Neural cell (in vitro differentiated cells): ENCODE measurements at regions not wholly inside any gene's neighbourhood (a gene's known extent, or its start where the extent isn't known, plus 50 kb on each side); places are given as distances from the start of the nearest gene placed in this dataset.

Experiments used
- EP300 ChIP-seq: fragments of 450-650 bp; conservative IDR thresholded peaks from 2 replicates; pipeline ENCODE4 v1.6.1; 2014; ENCODE audit warnings: antibody characterized with exemption, mild to moderate bottlenecking, moderate library complexity; ENCODE audit not compliant: poor library complexity, severe bottlenecking
- EZH2 ChIP-seq: fragments of 200-600, 300-800 bp; shearing (Covaris generic), sonication (generic); IDR thresholded peaks from 2 replicates; pipeline ENCODE4 v1.6.1; 2014; ENCODE audit warnings: antibody characterized with exemption, low read length, borderline replicate concordance, mild to moderate bottlenecking; ENCODE audit not compliant: insufficient read depth, poor library complexity, severe bottlenecking
- MXI1 ChIP-seq: fragments of 450-650 bp; conservative IDR thresholded peaks from 2 replicates; pipeline ENCODE4 v1.6.1; 2014; ENCODE audit warnings: antibody characterized with exemption, mild to moderate bottlenecking; ENCODE audit not compliant: poor library complexity, severe bottlenecking
- POLR2AphosphoS5 ChIP-seq: IDR thresholded peaks from 2 replicates; pipeline ENCODE4 v1.6.1; 2012
- REST ChIP-seq: IDR thresholded peaks from 2 replicates; pipeline ENCODE4 v1.6.1; 2012; ENCODE audit warnings: borderline replicate concordance
- SMC3 ChIP-seq: fragments of 450-650 bp; conservative IDR thresholded peaks from 2 replicates; pipeline ENCODE4 v1.6.1; 2014; ENCODE audit warnings: antibody characterized with exemption, mild to moderate bottlenecking, moderate library complexity; ENCODE audit not compliant: poor library complexity
- TAF1 ChIP-seq: IDR thresholded peaks from 2 replicates; pipeline ENCODE4 v1.6.1; 2012; ENCODE audit warnings: low read depth
- TF ChIP-seq, protein P1 (sequence below): fragments of 450-650 bp; IDR thresholded peaks from 2 replicates; pipeline ENCODE4 v1.5.1; 2014; ENCODE audit warnings: antibody characterized with exemption, mild to moderate bottlenecking, moderate library complexity; ENCODE audit not compliant: poor library complexity, severe bottlenecking

- no peak for TF ChIP-seq TAF1
- TF ChIP-seq REST = no peak
- TF ChIP-seq, protein P1, sequence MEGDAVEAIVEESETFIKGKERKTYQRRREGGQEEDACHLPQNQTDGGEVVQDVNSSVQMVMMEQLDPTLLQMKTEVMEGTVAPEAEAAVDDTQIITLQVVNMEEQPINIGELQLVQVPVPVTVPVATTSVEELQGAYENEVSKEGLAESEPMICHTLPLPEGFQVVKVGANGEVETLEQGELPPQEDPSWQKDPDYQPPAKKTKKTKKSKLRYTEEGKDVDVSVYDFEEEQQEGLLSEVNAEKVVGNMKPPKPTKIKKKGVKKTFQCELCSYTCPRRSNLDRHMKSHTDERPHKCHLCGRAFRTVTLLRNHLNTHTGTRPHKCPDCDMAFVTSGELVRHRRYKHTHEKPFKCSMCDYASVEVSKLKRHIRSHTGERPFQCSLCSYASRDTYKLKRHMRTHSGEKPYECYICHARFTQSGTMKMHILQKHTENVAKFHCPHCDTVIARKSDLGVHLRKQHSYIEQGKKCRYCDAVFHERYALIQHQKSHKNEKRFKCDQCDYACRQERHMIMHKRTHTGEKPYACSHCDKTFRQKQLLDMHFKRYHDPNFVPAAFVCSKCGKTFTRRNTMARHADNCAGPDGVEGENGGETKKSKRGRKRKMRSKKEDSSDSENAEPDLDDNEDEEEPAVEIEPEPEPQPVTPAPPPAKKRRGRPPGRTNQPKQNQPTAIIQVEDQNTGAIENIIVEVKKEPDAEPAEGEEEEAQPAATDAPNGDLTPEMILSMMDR = no peak
- TF ChIP-seq EZH2 = no peak
- no peak for TF ChIP-seq MXI1
- TF ChIP-seq EP300 = no peak
- TF ChIP-seq POLR2AphosphoS5 = no peak
- no peak for TF ChIP-seq SMC3
These were observed 146.8 kb upstream of the DIO2 start for GRCh38 chr14:80358112-80358511.
